LNCAP (cell line): ENCODE measurements at regions not wholly inside any gene's neighbourhood (a gene's known extent, or its start where the extent isn't known, plus 50 kb on each side); places are given as distances from the start of the nearest gene placed in this dataset.

Experiments
- CTCF ChIP-seq: fragments of 450-650 bp; IDR thresholded peaks from 2 replicates; pipeline ENCODE4 v1.5.1; 2017; ENCODE audit warnings: mild to moderate bottlenecking

DNA sequence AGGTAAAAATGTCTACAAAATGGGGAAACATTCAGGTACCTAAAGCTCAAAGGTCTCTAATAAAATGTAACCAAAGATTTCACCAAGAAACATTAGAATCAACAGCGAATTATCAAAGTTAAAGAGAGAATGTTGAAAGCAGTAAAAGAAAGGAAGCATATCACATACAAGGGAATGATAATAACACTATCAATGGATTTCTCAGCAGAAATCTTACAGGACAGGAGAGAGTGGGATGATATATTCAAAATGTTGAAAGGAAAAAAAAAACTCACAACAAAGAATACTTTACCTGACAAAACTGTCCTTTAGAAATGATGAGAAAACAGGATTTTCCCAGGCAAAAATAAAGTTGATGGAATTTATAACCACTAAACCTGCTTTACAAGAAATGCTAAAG, 591.2 kb upstream of the POU3F3 start:
- TF ChIP-seq CTCF, result no peak

DNA sequence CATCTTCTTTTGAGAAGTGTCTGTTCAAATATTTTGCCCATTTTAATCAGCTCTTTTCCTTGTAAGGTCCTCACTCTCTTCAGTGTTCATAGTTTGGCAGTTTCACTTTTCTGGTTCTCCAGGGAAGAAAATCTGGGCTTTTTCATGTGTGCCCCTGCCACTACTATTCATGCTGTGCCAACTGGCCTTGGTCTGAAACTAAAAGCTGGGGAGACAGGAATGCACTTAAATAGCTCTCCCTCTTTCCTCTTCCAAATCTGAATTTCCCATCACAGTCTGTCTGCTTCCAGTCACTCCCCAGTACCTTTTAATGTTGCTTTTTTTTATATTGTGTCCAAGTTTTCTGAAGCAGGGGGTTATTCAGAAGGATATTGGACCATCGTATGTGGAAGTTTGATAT, 574.3 kb upstream of the POU3F3 start:
- TF ChIP-seq CTCF, result no peak

DNA sequence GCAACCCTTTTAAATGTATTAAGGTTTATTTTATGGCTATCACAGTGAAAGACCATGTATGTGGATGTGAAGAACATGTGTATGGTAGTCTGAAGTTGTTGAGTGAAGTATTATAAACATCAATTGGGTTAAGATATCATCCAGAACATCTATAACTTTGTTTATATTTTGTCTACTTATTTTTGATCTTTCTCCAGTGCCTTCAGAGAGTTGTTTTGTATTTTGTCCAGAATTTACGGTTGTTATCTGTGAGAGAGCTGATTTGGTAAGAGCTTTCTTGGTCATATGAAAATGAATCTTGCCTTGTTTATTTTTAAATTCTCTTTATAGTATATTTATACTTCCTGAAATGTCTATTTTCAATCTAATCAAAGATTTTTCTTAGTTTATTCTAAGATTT, 573.7 kb upstream of the POU3F3 start:
- TF ChIP-seq CTCF, result no peak

DNA sequence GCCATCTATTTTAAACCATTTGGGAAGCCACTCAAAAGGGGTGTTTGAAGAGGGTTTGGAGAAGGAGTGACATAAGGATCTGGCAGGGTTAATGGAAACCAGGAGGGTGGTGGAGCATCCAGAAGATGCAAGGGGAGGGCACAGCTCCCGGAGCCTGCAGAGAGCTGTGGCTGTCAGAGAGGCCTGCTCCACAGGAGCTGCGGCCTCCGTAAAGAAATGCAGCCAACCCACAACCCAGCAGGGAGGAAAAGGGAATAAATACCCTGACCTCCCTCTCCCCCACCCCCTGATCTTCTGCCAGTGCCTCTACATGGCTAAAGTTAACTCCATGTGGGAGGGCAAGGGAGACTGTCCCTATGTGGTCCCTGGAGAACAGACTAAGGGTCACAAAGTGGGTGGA, 567.1 kb upstream of the POU3F3 start:
- no peak for TF ChIP-seq CTCF

- no peak for TF ChIP-seq CTCF
Measured at GRCh38 chr2:104289651-104290565, 564.0 kb upstream of the POU3F3 start.

GRCh38 chr2:104290566-104290891, 563.4 kb upstream of the POU3F3 start:
- no peak for TF ChIP-seq CTCF

- TF ChIP-seq CTCF, result no peak
Measured at GRCh38 chr2:104312684-104313083, 541.2 kb upstream of the POU3F3 start.
